ENCODE measurements at regions not wholly inside any gene's neighbourhood (a gene's known extent, or its start where the extent isn't known, plus 50 kb on each side); places are given as distances from the start of the nearest gene placed in this dataset.

DNA sequence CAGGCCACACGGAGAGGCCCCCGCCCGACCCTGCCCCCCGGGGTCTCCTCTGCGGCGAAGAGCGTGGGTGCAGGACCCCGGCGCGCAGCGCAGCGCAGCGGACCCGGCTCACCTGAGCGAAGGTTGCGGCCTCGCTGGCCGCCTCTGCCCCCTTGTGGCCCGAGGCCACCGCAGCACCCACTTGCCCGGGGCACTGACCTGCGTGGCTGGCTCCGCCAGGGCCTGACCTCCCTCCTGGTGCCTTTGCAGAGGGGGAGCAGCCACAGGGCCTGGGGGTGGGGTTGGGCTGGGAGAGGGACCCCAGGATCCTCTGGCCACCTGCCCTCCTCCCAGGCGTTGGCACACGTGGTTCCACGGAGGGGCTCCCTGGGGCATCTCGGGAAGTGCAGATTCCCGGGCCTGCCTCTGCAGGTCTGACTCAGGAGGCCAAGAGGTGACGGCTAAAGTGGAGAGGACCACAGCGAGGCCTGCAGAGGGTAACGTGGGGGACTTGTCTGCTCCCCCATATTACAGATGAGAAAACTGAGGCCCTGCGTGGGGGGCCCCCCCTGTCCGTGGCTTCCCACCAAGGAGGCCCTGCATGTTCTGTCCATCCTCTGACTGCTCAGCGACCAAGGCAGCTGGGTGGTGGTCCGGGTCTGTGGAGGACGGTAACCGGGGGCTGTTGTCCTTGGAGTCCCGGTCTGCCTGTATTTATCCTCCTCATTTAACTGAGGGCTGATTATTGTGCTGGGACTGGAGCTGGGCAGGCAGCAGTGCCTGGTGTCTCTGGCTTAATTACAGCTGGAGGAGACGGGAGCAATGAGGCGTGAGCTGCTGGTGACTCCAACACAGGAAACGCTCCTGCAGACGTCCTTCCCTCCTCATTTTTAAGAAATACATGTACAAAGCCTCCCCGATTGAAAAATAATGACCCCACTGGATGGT is 67.9 kb upstream of the BEGAIN start:
- no peak for TF ChIP-seq EZH2 (IDR thresholded peaks at IDR 0.05; ENCODE audit: low read length)
- TF ChIP-seq, protein P1, sequence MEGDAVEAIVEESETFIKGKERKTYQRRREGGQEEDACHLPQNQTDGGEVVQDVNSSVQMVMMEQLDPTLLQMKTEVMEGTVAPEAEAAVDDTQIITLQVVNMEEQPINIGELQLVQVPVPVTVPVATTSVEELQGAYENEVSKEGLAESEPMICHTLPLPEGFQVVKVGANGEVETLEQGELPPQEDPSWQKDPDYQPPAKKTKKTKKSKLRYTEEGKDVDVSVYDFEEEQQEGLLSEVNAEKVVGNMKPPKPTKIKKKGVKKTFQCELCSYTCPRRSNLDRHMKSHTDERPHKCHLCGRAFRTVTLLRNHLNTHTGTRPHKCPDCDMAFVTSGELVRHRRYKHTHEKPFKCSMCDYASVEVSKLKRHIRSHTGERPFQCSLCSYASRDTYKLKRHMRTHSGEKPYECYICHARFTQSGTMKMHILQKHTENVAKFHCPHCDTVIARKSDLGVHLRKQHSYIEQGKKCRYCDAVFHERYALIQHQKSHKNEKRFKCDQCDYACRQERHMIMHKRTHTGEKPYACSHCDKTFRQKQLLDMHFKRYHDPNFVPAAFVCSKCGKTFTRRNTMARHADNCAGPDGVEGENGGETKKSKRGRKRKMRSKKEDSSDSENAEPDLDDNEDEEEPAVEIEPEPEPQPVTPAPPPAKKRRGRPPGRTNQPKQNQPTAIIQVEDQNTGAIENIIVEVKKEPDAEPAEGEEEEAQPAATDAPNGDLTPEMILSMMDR (optimal IDR thresholded peaks at IDR 0.05 in 1 of 3, IDR thresholded peaks at IDR 0.05 in 1 of 3, conservative IDR thresholded peaks at IDR 0.05 in 1 of 3; ENCODE audit: extremely low read depth in 1 of 3, insufficient read depth in 2 of 3, low read length in 3 of 3) = peak; percentile 36 to 86 (median 75)
